KG1 (cell line): ENCODE measurements at regions not wholly inside any gene's neighbourhood (a gene's known extent, or its start where the extent isn't known, plus 50 kb on each side); places are given as distances from the start of the nearest gene placed in this dataset.

Source experiments
- DNase-seq: peaks from one replicate; lab custom pipeline; 2025; lab: John Stamatoyannopoulos, UW

DNA sequence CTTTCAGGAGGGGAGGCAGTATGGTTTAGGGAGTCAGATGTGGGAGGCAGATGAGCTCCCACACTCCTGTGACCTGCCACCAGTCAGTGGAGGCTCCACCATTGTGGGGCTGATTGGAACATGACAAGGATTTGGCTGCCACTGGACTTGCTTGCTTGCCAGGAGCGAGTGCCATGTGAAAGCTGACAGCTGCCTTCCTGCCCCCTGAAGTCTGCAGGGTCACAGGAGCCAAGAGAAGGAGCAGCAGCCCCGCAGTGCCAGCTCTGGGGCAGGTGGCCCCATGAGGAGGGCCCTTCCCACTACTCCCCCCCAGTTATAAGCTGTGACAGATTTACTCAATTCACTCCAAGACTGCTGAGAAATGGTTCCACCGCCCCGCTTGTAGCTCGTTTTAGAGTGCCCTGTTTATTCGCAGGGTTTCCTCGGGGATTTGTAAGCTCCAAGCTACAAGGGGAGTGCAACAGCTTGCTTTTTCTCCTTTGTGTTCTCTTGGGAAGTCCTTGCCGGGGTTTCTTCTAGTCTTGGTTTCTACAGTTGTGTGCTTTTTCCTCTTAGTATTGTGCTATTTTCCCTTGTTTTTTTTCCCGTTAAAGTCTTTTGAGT lies 414.3 kb downstream of the MEIS1 start:
- no peak for DNase-seq

DNA sequence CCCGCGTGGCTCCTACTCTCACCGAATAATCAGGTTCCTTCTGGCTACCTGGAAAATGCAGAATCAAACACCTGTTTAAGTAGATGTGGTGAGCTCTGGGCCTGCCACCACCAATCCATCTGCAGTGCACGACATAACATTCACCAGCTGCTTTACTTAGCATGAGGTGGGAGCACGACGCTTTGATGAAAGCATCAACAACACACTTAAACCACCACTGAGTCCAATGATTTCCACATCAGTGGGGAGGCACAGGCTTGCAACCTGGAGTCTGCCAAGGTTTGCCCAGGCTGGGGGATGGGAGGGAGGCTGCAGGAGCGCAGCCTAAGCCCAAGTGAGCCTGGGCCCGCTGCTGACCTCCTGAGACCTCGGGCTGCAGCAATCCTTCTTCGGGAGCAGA lies 415.5 kb downstream of the MEIS1 start:
- no peak for DNase-seq

- DNase-seq = no peak
Measured at GRCh38 chr2:66851449-66851872, 416.5 kb downstream of the MEIS1 start.

- DNase-seq = no peak
Measured at GRCh38 chr2:66852953-66853352, 418.0 kb downstream of the MEIS1 start.

DNA sequence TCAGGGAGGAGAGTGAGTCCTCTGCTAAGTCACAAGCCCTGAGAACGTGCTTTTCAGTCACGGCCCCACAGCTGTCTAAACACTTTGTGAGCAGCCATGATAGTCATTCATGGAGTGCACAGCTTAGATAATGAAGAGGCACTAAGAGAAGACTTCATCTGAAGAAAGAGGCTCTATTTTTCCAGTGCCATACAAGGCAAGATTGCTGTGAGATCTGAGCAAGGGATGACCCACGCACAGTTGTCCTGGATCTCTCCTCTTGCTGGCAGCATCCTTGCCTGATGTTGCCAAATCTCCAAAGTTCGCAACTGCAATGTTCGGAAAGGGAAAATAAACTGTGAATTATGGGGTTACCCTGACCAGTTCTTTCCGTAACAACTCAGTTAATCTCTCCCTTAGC lies 418.7 kb downstream of the MEIS1 start:
- DNase-seq = no peak

DNA sequence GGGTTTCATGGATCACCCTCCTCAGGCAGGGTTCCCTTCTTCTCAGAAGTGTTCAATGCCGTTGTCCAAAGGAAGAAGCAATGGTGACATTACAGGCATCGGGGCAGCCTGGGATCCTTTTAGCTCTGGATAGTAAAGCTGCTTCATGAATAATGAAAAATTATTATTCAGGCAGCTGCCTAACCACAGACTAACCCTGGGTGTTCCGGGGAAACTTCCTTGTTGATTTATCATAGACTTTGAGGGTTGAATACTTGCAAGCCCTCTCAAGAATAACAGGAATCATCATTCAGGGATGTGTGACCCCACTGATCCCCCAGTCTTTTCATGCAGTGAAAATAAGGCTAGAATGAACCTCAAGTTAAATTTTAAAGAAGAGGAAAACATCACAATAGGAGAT lies 419.4 kb downstream of the MEIS1 start:
- DNase-seq = no peak

- DNase-seq = no peak
Measured at GRCh38 chr2:66862885-66863650, 428.1 kb downstream of the MEIS1 start.

- DNase-seq = no peak
Measured at GRCh38 chr2:66865161-66865560, 430.2 kb downstream of the MEIS1 start.

DNA sequence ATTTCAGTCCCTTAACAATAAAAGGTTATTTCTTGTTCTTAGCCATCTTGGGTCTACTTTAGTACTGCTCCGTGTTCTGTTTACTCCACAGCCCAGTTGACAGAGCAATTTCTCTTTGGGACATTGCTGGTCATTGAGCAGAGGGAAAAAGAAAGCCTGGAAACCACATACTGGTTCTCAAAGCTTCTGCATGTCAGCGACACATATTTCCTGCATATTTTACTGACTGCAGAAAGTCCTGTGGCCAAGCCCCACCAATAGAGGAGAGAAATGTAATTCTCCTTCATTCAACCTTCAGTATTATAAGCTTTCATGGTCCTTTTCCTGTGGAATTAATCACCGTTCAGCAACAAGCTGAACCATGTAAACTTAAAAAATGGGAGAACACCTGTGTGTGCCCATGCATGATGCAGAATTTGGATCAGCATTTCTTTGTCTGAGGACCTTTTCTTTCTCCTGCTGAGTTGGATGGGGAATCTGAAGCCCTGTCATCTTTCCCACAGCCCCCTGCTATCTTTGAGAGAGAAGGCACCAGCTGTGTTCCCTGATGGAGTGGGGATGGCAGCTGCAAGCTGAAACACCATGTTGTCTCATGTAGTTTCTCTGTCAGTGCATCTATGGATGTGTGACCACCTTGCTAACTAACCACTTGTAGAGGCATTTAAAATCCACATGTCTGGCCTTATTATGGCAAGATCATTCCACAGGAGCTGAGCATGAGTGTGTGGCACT lies 431.6 kb downstream of the MEIS1 start:
- no peak for DNase-seq

- no peak for DNase-seq
Measured at GRCh38 chr2:66867063-66867441, 432.1 kb downstream of the MEIS1 start.

- DNase-seq = no peak
Measured at GRCh38 chr2:66869076-66869475, 434.2 kb downstream of the MEIS1 start.

DNA sequence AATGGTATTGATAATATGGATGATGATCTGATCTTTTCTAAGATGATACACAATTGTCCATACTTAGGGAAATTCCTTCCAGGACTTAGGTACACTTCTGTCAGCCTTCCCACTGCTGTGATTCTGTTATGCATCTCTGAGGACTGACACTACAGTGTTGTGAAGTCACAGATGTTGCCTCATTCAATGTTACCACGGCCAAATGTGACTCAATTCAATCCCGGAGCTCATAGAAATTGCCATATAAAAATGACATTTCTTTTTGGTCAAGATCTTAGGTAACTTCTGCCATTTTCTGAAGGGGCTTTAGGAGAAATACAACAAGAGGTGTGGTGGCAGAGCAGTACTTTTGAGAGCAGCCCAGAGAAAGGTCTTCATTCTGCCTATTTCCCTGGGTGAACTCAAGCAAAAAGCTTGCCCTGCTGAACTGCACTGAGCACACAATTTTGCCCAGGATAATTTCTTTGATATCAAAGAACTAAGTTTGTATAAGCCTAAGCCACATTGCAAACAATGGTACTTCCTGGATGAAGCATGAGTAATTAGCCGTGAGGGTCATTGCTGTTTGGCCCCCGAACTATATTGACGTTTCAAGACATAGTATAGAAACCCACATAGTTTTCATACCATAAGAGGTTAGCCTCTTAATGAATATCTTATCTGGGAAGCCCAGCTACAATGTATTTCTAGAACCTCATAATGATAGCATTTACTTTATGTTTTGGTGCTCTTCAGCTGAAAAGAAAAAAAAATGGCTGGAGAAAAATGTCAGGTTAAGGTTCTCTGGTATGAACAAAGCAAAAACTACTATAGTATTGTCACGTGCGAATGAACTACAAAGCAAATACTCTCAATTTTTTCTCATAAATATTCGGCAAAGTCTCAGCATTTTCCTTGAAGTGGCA lies 437.4 kb downstream of the MEIS1 start:
- DNase-seq = no peak

DNA sequence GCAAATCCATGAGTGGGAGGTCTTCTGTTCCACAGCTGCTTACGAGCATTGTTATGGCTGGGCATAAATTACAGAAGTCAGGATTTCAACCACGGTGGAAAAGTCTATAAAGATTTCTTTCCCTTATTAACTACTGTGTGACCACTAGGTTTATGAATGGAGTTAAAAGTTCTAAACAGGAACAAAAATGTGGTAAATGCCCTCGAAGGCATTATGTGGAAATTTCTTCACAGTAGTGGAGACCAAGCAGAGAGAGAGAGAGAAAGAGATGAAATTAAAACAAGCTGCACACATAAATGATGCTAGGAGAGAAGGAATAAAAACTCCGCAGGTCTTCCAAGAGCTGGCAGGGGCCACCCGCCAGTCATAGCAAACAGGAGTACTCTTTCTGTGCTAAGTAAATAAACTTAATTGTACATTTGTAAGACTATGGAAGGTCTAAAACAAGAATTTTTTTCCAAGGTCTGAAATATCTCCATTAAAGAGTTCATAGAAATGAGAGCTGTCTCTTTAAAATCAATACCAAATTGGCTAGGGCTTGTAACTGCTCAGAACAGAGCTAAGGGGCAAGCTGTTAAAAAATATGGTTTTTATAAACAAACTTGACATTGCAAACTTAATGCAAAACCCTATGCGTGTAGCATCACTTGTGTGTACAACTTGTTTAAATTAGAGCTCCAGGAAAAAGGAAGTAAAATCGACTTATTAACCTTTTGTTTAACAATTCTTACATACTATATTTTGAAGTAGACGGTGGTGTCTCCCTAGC lies 438.2 kb downstream of the MEIS1 start:
- no peak for DNase-seq

GRCh38 chr2:66874411-66874810 lies 439.5 kb downstream of the MEIS1 start:
- no peak for DNase-seq

DNA sequence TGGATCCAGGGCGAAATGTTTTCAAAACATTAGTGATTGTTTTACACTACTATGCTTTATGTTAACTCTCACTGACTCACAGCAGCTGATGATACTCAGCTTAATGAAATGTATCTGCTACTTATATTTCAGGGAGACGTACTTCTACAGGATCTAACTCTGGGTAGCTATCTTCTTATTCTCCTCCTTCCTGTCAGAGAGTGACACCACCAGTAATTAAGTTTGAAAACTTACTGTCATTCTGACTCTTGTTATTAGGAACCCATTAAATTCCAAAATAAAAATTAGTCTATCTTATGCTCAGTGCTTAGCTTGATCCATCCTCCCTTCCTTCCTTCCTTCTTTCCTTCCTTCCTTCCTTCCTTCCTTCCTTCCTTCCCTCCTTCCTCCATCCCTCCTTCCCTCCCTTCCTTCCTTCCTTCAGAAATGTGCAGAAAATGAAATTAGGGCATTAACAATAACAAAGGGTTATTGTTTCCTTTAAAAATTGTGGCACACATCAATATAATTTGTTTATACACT lies 441.1 kb downstream of the MEIS1 start:
- DNase-seq = no peak

GRCh38 chr2:66885775-66886383 lies 451.0 kb downstream of the MEIS1 start:
- DNase-seq = no peak

DNA sequence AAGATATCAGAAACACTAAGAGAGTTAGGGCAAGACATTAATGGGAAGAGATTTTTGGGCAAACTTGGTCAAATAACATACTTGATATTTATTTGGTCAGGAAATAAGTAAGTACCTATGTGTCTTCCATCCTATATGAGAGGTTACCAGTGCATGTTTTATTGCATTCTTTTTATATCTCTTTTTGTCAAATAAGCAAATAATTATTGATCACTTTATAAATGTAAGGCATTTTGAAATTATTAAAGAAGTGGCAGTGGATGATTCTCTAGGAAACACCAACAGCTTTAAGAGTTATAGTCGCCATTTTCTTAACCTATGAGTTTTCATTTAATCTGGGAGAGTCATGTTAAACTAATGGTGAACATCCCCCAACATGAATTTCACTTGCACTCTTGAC lies 453.3 kb downstream of the MEIS1 start:
- no peak for DNase-seq

DNA sequence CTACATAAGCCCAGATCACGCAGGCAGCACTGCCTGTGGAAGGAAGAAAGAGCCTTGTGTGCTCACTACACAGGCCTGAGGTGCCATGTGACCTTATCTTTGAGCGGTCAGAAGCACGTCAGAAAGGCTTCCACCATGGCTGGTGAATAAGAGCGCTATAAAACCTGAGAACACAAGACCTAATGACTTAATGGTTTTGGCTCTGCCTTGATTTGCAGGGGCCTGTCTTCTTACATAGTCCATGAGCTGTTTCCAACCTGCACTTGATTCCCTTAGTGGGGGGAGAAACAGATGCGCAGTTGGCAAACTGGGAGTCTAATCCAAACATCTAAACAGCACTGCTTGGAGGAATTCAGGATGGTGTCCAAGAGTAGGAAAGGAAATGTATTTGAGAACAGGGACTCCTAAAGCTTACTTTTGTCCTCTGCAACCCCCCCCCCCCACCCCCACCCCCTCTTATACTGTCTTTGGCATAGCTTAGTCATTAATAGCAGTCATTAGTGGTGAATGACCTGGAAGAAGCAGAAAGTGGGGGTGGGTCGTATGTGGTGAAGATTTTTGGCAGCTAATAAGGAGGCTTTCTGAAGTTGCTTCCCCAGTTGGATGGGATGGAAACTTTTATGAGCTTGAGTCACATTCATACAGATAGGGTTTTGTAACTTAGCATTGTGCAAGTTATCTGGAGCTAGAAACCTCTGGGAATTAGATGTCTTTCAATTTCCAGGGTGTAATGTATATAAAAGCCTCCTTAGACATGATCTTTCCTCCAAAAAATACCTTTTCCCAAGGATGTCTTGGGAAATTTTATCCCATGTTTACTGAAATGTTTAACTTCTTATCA lies 454.1 kb downstream of the MEIS1 start:
- no peak for DNase-seq

DNA sequence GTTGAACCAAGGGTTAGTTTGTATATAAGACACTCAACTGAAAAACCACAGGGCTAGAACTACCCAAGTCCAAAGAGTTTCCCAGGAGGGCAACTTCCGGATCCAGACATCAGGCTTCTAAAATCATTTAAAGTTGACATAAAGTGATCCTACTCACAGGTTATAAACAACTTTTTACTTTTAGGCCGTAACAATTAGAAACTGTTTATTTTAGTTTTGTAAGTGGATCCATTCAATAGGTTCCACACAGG lies 454.6 kb downstream of the MEIS1 start:
- DNase-seq = no peak

DNA sequence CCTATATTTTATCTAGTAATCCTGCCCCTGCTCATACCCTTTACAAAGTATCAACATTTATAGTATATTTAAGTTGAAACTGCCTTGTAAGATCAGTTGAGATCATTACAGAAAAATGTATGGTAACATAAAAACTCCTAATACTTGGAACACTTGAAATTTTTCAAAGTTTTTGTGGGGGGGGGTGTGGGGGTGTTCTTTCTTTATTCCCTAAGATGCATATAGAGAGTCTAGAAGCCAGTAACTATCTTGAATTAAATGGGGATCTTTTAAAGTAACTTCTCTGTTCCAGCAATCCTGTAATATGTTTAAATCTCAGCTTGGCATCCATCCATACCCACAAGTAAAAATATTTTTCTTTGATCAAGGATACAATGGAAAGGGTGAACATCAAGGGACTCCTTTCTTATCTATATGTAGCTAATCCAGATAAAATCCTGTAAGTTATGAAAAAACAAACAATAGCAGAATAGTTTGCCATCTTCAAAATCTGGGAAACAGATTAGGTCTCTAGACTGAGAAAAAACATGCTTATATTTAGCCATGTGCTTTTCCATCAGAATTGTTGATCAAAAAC lies 455.3 kb downstream of the MEIS1 start:
- no peak for DNase-seq
